OCI-LY1 (cell line): ENCODE measurements at regions not wholly inside any gene's neighbourhood (a gene's known extent, or its start where the extent isn't known, plus 50 kb on each side); places are given as distances from the start of the nearest gene placed in this dataset.

Experiments used
- CTCF ChIP-seq: fragments of 200-600 bp; sonication (generic), shearing (Covaris generic); IDR thresholded peaks from 2 replicates; pipeline ENCODE4 v1.5.1; 2017; ENCODE audit warnings: mild to moderate bottlenecking, antibody characterized with exemption, low read length, moderate library complexity, mixed read lengths
- EZH2 ChIP-seq: fragments of 200-600 bp; sonication (generic), shearing (Covaris generic); IDR thresholded peaks from 2 replicates; pipeline ENCODE4 v1.8.0; 2017; ENCODE audit warnings: borderline replicate concordance, mixed run types, mild to moderate bottlenecking, antibody characterized with exemption, low read length, moderate library complexity, mixed read lengths

GRCh38 chr18:30908381-30908780 lies 134.2 kb downstream of the DSC3 start:
- no peak for TF ChIP-seq CTCF
- TF ChIP-seq EZH2, result no peak
